GM21423 (cell line): ENCODE measurements at regions not wholly inside any gene's neighbourhood (a gene's known extent, or its start where the extent isn't known, plus 50 kb on each side); places are given as distances from the start of the nearest gene placed in this dataset.
A peak's percentile ranks its signal among the peaks of the same experiment; 100 is the strongest.
"Not testable (repeated sequence)": the region's sequence is repeated elsewhere in the genome, so short reads cannot be mapped to it uniquely, and the experiment has no call there.

Experiments
- ATAC-seq: cut with Tn5 transposase; IDR thresholded peaks from one replicate; pipeline ENCODE4 v1.9.1; 2021; ENCODE audit warnings: mild to moderate bottlenecking, moderate library complexity; ENCODE audit not compliant: unreplicated experiment

DNA sequence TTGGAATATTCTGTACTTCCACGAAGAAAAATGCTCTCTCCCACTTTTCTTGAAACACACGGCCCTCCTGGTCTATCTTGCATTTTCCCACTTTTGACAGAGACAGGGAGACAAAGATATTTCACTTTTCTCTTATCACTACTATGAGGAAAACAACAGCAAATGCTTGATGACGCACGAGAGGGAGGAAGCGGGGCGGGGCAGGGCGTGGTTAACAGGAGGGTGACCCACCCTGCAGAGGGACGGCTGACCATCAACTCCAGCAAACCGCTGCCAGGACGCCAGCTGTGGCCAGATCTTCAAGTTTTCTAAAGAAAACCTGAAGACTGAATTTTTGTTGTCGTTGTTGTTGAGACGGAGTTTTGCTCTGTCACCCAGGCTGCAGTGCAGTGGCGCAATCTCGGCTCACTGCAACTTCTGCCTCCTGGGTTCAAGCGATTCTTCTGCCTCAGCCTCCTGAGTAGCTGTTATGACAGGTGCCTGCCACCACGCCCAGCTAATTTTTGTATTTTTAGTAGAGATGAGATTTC lies 63.8 kb downstream of the NSUN5 start:
- not testable (repeated sequence) for ATAC-seq

DNA sequence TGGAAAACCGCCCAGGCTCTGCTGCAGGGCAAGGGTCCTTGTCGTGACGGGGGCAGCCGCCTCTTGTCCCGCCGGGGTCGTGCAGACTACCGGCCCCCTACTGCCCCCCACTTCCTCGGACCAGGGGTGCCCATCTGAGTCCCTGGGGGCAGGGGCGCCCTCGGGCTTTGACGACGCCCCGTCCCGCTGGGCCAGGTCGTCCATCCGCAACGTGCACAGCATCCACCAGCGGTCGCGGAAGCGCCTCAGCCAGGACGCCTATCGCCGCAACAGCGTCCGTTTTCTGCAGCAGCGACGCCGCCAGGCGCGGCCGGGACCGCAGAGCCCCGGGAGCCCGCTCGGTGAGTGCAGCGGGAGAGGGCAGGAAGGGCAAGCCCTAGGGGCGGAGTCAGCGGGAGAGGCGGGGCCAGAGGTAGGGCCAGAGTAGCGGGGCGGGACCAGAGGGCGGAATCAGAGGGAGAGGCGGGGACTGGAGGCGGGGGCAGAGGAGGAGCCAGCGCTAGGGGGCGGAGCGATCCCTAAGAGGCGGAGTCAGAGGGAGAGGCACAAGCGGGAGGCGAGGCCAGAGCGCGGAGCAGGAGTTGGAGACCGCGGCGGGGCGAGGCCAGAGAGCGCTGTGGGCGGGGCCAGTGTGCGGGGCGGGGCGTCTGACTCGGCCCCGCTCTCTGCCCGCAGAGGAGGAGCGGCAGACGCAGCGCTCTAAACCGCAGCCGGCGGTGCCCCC lies 73.5 kb downstream of the NSUN5 start:
- ATAC-seq: peak; percentile 89

DNA sequence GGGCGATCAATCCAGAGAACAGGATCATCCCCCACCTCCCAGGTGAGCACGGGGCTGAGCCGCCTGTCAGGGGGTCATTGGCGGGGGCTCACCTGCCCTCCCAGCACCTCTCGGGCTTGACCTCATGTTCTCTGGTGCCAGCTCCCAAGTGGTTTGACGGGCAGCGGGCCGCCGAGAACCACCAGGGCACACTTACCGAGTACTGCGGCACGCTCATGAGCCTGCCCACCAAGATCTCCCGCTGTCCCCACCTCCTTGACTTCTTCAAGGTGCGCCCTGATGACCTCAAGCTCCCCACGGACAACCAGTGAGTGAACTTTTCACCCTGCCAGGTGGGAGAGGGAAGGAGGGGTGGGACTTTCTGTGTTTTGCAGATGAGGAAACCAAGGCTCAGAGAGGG lies 82.9 kb downstream of the NSUN5 start:
- ATAC-seq: not testable (repeated sequence)

DNA sequence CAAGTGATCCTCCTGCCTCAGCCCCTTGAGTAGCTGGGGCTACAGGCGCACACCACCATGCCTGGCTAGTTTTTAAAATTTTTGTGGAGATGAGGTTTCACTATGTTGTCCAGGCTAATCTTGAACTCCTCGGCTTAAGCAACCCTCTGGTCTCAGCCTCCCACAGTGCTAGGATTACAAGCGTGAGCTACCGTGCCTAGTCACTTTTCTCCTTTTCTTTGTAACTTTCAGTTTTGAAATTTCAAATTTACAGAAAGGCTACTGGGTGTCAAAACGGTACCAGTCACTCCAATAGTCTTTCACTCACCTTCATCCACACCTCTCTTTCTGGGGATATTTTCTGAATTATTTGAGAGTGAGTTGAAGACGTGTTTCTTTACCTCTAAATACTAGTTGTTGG lies 86.9 kb downstream of the NSUN5 start:
- not testable (repeated sequence) for ATAC-seq

DNA sequence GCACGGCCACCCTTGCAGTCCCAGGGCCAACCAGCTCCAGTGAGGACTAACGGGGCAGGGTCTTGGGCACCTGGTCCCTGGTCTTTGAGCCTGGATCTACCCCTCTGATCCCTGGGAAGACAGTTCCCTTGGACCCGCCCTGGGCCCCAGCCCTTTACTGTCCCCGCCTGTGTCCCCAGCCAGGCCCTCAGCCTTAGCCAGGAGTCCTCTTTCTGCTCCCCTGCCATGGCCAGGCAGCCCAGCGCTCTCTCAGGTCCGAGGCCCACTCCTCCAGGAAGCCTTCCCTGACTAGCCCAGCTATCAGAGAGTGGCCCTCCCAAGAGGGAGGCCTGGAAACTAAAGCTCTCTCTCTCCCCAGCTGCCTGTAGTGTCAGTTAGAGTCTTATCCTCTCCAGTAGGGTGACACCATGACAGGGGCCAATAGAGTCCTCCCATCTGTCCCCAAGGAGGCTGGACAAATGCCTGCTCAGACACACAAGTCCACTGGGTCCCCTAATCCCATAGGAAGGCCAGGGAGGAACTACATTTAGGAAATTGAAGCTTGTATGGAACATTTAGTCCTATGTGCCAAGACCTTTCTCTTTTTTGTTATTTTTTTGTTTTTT lies 87.8 kb downstream of the NSUN5 start:
- peak; percentile 24 for ATAC-seq

DNA sequence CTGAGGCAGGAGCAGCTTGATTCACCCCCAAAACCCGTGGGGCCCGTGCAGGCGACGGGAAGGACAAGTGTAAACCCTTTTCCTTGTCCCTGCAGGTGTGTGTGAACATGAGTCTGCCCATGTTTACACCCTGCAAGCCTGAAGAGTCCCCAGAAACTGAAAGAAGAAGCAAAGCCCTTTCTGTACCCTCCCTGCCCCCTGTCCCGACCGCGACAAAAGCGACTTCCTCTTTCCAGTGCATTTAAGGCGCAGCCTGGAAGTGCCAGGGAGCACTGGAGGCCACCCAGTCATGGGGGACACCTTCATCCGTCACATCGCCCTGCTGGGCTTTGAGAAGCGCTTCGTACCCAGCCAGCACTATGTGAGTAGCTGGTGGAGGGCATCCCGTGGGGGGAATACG lies 88.3 kb downstream of the NSUN5 start:
- ATAC-seq: peak; percentile 81

DNA sequence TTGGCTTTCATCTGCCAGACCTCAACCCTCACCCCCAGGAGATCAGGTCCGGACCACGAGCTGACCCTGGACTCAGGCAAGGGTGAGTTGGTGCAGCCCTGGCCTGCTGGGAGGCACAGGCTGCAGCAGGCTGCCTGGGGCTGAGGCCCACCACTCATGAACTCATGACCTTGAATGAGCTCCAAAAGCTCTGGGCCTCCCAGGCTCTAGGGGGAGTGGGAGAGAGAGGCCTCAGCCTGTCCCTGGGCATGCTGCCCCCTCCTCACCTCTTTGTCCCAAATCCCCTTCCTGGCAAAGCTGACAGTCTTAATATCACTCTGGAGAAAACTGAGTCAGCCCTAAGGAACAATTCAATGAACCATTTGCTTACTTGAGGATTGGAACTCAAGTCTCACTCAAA lies 89.8 kb downstream of the NSUN5 start:
- not testable (repeated sequence) for ATAC-seq

DNA sequence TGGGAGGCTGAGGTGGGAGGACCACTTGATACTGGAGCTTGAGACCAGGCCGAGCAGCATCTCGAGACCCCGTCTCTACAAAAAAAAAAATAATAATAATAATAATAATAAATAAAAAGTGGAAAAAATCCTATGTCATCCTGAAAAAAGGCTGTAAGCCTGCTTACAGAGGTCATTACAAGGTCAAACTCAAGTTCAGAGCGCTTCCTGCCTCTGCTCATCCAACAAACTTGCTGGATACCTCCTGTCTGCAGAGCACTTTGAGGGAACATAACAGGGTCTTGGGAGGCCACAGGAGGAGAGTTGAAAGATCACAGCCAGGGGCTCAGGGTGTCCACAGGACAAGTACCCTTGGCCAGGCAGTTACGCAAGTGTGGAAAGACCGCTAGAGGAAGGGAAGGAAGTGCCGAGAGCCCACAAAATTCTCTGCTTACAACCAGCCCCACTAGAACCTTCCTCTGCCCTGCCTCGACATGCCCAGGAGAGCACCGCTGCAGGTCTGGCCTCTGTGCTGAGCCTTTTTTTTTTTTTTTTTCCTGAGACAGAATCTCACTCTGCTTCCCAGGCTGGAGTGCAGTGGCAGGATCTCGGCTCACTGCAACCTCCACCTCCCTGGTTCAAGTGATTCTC lies 92.5 kb downstream of the NSUN5 start:
- not testable (repeated sequence) for ATAC-seq

DNA sequence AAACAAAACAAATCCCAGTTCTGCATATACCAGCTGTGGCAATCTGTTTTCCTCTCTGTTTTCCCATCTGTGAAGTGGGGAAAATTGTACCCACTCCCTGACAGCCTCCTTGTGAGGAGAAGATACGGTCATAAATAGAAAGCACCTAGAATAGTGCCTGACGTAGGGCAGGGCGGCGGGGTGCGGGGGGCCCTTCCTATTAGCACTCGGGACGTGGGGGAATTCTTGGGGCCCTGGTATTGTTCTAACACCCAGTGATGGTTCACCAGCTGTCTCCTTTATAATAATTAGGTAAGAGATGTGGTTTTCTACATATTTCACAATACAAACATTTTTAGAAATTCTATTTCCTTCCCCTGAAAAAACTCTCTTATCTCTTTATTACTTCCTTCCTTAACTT lies 93.4 kb downstream of the NSUN5 start:
- ATAC-seq: not testable (repeated sequence)

DNA sequence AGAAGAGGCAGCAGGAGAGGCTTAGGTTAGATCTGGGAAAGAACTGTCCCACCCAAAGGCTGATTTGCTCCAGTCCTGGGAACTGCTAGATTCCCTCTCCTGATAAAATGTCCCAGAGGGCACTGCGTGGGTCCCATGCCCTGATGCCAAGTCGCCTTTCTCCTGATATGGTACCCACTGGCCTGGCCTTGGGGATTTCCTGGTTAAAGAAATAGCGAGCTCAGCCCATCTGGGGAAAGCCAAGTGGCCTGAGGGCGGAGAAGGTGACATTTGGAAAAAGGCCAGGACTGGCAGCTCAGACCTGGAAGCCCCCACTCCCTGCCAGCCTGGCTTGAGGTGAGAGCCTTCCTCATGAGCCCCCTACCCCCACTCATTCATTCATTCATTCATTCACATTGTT lies 94.2 kb downstream of the NSUN5 start:
- ATAC-seq: not testable (repeated sequence)

DNA sequence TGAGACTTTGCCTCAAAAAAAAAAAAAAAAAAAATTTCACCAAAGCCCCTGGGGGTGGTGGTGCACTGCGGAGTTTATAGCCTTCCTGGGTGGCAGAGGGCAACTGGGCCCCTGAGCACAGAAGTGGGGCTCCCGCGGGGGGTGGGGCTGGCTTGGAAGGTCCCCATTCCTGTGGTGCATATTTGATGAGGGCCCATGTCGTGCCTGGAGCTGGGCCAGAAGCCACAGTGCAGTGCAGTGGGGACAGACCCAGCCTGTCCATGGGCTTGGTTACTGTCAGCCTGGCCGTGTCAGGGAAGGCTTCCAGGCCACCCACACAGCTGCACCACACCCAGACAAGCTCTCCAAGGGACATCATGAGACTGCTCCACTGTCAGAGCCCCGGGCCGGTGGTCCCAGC lies 95.5 kb downstream of the NSUN5 start:
- ATAC-seq: not testable (repeated sequence)

DNA sequence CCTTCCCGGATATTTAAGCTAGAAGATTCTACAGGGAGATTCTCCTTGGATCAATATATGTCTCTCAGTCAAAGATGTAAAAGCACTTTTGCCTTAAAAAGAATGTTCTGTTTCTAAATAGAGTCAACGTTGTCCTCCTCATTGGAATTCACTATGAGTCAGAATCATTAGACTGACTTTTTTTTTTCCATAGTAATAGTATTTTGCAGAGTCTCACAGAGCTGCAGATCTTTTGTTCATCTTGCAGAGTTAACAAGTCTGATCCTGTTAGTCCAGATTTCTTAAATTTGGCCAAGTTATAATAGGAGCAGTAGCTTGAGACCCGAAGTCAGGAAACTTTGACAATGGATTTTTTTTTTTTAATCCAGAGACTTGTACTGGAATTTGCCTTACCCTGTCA lies 103.0 kb downstream of the NSUN5 start:
- ATAC-seq: not testable (repeated sequence)

DNA sequence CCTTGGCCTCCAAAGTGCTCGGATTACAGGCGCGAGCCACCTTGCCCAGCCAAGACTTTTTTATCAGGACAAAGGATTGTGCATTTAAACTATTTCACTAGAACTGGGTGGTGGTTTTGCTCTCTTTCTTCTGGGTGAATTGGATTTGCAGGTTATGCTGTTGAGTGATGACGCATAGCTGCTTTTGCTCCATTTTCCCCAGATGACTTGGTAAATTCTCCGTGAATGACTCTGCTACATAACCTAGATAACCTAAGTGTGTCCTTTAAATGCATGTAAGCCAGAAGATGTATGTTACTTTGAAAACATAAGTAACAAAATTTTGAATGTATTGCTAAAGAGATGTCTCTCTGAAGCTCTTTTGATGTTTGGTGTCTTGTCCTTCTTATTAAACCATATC lies 103.7 kb downstream of the NSUN5 start:
- not testable (repeated sequence) for ATAC-seq

DNA sequence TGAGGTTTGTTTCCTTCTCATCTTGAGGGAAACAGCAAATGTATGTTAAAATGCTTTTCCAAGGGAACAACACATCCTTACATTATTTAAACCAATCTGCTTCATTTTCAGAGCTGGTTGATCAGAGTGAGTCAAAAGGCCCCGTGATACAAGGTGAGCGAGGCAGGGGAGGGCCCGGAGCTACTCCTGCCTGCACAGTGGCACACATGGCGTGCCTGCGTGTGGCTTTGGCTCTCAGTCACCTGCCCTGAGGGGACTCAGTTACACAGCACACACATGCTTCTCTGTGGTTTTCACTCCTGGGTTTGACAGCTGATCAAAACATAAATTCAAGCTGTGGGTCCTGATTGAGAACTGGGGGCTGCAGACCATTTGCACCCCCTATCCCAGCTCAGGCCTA lies 105.3 kb downstream of the NSUN5 start:
- ATAC-seq: not testable (repeated sequence)

DNA sequence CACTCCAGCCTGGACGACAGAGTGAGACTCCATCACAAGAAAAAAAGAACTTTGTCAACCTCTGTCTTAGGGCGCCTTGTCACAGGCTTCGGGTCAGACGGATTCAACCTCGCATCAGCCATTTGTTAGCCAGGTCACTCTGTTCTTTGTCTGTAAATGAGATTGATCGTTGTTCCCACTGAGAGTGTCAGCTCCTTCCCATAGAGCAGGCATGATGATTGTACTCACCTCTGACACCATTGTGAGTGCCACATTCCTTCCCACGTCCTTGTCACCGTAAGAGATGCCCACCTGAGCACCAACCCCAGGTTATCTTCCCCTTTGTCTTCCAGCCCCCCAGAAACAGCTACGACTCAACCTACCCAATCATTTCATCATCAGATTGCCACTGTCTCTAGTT lies 107.4 kb downstream of the NSUN5 start:
- ATAC-seq: not testable (repeated sequence)

DNA sequence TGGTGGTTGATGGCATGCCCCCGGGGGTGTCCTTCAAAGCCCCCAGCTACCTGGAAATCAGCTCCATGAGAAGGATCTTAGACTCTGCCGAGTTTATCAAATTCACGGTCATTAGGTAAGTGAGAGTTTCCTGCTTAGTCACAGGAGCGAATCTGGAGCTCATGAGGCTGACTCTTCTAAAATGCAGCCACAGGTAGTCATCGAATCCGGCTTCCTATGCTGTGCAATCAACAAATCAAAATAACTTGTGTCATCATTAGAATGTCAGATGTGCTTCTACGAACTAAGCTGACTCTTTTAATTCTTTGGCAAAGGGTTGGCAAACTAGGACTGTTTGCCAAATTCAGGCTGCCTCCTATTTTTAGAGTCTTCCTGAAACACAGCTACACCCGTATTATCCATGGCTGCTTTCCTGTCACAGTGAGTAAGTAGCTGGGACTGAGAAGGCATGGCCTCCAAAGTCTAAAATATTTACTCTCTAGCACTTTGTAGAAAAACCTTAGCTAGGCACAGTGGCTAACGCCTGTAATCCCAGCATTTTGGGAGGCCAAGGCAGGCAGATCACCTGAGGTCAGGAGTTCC lies 108.0 kb downstream of the NSUN5 start:
- ATAC-seq: not testable (repeated sequence)

DNA sequence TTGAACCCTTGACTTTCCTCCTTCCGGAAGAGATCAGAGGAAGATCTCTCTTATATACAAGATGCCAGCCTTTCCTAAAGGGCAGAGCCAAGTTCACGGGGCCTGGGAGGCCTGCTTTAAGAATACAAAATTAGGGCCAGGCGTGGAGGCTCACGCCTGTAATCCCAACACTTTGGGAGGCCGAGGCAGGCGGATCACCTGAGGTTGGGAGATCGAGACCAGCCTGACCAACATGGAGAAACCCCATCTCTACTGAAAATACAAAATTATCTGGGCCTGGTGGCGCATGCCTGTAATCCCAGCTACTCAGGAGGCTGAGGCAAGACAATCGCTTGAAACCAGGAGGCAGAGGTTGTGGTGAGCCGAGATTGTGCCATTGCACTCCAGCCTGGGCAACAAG lies 108.2 kb upstream of the SPDYE9 start:
- not testable (repeated sequence) for ATAC-seq

DNA sequence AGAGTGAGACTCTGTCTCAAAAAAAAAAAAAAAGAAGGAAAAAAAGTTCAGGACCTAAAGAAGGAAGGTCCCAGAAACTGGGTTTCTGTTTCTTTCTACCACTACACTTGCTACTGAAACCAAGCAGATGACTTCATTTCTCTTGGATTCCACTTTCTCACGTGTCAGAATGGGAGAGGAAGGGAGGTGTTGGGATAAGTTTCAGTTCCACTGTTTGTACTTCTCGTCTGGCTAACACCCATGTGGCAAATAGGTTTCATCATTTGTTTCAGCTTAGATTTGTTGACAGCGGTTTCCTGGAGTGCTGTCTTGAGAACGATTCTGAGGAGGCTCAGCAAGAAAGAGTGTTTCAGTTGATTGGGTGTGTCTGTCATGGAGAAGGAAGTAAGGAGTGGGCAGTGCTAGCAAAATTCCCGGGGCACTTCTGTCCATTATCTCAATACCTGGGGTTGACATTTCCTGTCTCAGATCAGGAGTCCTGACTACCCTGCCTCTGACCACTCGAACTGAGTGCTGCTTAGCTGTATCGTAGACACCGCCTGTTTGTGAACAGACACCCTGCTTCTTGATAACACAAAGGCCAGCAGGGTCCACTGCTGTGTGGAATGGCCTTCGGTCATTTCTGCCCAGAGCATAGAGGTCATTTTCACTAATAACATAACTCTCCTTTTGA lies 104.8 kb upstream of the SPDYE9 start:
- not testable (repeated sequence) for ATAC-seq

DNA sequence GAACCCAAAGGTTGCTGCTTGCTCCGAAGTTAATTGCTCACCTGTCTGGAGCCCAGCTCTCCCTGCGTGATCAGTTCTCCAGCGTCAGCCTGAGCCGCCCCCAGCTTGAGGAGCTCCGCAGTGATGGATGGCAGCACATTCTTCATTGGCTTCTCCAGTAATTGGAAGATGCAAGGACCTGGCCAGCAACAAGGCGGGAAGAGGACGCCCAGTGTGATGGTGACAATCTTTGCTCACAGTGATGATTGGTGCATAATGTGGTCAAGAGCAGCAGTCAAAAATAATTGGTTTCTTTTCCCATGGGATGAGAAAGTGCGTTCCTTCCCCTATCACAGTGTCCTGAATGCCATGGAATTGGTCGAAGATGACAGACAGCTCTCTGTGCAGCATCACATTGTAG lies 102.4 kb upstream of the SPDYE9 start:
- not testable (repeated sequence) for ATAC-seq

DNA sequence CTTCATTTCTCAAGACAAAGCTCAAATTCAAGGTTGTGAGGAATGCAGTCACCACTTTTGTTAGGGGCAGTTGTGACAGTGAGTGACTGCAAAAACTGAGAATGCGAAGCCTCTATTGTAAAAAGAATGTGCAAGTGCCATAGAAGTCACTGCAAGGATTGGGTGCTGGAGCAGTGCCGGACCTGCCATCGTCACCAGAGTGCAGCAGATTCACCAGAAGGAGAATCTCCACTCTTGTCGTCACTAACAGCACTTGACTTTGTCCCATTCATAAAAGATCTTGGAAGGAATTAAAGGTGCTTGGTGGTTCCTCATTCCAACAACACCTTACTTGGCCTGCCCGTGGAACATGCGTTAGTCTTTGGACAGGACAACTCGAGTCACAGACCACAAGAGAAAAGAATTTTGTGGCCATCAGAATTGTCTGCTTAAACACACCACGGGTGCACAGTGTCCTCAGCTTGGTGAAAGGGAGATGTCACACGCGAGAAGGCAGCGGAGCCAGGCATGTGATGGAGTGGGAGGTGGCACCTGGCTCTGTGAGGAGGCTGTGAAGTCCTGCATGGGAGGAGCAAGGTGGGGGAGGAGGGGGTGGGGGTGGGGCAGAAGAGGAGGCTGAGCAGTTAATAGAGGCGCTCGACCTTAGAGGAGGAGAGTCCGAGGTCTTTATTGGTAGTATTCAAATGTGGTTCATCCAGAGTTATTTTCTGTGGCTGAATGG lies 100.9 kb upstream of the SPDYE9 start:
- ATAC-seq: not testable (repeated sequence)
